NCI-H510A treated with DMSO at 0.1 percent for 48 hours (cell line): ENCODE measurements at regions not wholly inside any gene's neighbourhood (a gene's known extent, or its start where the extent isn't known, plus 50 kb on each side); places are given as distances from the start of the nearest gene placed in this dataset.

Experiments
- DNase-seq: peaks from one replicate; lab custom pipeline; 2025; lab: John Stamatoyannopoulos, UW

- DNase-seq = no peak
Observed at GRCh38 chr1:164296172-164296571, 262.8 kb upstream of the PBX1 start.

GRCh38 chr1:164308101-164308500 lies 250.9 kb upstream of the PBX1 start:
- no peak for DNase-seq

- no peak for DNase-seq
Observed at GRCh38 chr1:164310166-164310565, 248.8 kb upstream of the PBX1 start.

GRCh38 chr1:164311377-164311776 lies 247.6 kb upstream of the PBX1 start:
- no peak for DNase-seq

GRCh38 chr1:164320790-164321731 lies 237.9 kb upstream of the PBX1 start:
- peak; percentile 51 for DNase-seq

GRCh38 chr1:164325786-164326185 lies 233.2 kb upstream of the PBX1 start:
- DNase-seq = no peak

- no peak for DNase-seq
Observed at GRCh38 chr1:164333387-164333786, 225.6 kb upstream of the PBX1 start.

- DNase-seq = no peak
Observed at GRCh38 chr1:164337394-164337793, 221.6 kb upstream of the PBX1 start.

- DNase-seq = no peak
Observed at GRCh38 chr1:164337885-164338284, 221.1 kb upstream of the PBX1 start.

GRCh38 chr1:164343189-164343588 lies 215.8 kb upstream of the PBX1 start:
- DNase-seq = no peak

- no peak for DNase-seq
Observed at GRCh38 chr1:164347980-164348379, 211.0 kb upstream of the PBX1 start.

GRCh38 chr1:164356511-164356910 lies 202.5 kb upstream of the PBX1 start:
- no peak for DNase-seq

- no peak for DNase-seq
Observed at GRCh38 chr1:164360265-164360664, 198.7 kb upstream of the PBX1 start.

- no peak for DNase-seq
Observed at GRCh38 chr1:164361927-164362326, 197.1 kb upstream of the PBX1 start.

- DNase-seq = no peak
Observed at GRCh38 chr1:164363980-164364379, 195.0 kb upstream of the PBX1 start.

- no peak for DNase-seq
Observed at GRCh38 chr1:164366014-164366413, 193.0 kb upstream of the PBX1 start.

- no peak for DNase-seq
Observed at GRCh38 chr1:164369698-164370365, 189.2 kb upstream of the PBX1 start.

- no peak for DNase-seq
Observed at GRCh38 chr1:164380893-164381292, 178.1 kb upstream of the PBX1 start.

- DNase-seq = peak; percentile 51
Observed at GRCh38 chr1:164382384-164382783, 176.6 kb upstream of the PBX1 start.

- no peak for DNase-seq
Observed at GRCh38 chr1:164384262-164384661, 174.7 kb upstream of the PBX1 start.

GRCh38 chr1:164417016-164417704 lies 141.8 kb upstream of the PBX1 start:
- DNase-seq = no peak

GRCh38 chr1:164423136-164423535 lies 135.8 kb upstream of the PBX1 start:
- no peak for DNase-seq
